A549 (cell line): ENCODE measurements at regions not wholly inside any gene's neighbourhood (a gene's known extent, or its start where the extent isn't known, plus 50 kb on each side); places are given as distances from the start of the nearest gene placed in this dataset.

Experiments
- BHLHE40 ChIP-seq: IDR thresholded peaks from 2 replicates; pipeline ENCODE4 v1.6.1; 2012; ENCODE audit warnings: low read depth, low read length, inconsistent platforms
- CBX8 ChIP-seq: fragments of 200-600 bp; sonication (generic); IDR thresholded peaks from 2 replicates; pipeline ENCODE4 v1.6.1; 2016
- EHMT2 ChIP-seq: fragments of 200-600 bp; sonication (generic); IDR thresholded peaks from 2 replicates; pipeline ENCODE4 v1.6.1; 2016; ENCODE audit warnings: antibody characterized with exemption, low read depth, mild to moderate bottlenecking, moderate library complexity
- MAFK ChIP-seq: fragments of 450-650 bp; IDR thresholded peaks from 2 replicates; pipeline ENCODE4 v1.6.1; 2014; ENCODE audit not compliant: partially characterized antibody
- MYC ChIP-seq: IDR thresholded peaks from 2 replicates; pipeline ENCODE4 v1.6.1; 2012; ENCODE audit warnings: mild to moderate bottlenecking, inconsistent platforms, low read length, improper control_type of control experiment, borderline replicate concordance
- POLR2A ChIP-seq: IDR thresholded peaks from 2 replicates; pipeline ENCODE4 v1.6.1; 2012; ENCODE audit warnings: mild to moderate bottlenecking, low read length
- RAD21 ChIP-seq, 2 experiments: fragments of >200 bp in 1 of 2; sonication (Bioruptor Twin) in 1 of 2; formaldehyde crosslinking in 1 of 2; IDR thresholded peaks in 1 of 2; conservative IDR thresholded peaks in 1 of 2; 2 replicates in 1 of 2; 3 replicates in 1 of 2; pipeline ENCODE4 v1.6.1; 2012 to 2018; ENCODE audit warnings: inconsistent platforms in 1 of 2
- RARB ChIP-seq: fragments of 250-450 bp; sonication (Bioruptor Pico); IDR thresholded peaks from 2 replicates; pipeline ENCODE4 v1.8.0; 2021; ENCODE audit warnings: mild to moderate bottlenecking, moderate library complexity
- TP53 ChIP-seq: fragments of 250-450 bp; sonication (Bioruptor Pico); IDR thresholded peaks from 2 replicates; pipeline ENCODE4 v1.5.0; 2021; ENCODE audit warnings: mild to moderate bottlenecking, moderate library complexity
- ZFP36 ChIP-seq: fragments of 450-650 bp; IDR thresholded peaks from 2 replicates; pipeline ENCODE4 v1.6.1; 2014; ENCODE audit warnings: borderline replicate concordance; ENCODE audit not compliant: partially characterized antibody
- TF ChIP-seq, protein P1 (sequence below): IDR thresholded peaks from 2 replicates; pipeline ENCODE4 v1.6.1; 2012
- TF ChIP-seq, protein P2 (sequence below): fragments of >200 bp; sonication (Bioruptor Twin); formaldehyde crosslinking; IDR thresholded peaks from 3 replicates; pipeline ENCODE4 v1.5.1; 2016
- TF ChIP-seq, protein P3 (sequence below): fragments of 250-450 bp; sonication (Bioruptor Pico); IDR thresholded peaks from 2 replicates; pipeline ENCODE4 v1.5.0; 2021; ENCODE audit warnings: mild to moderate bottlenecking, moderate library complexity, borderline replicate concordance

DNA sequence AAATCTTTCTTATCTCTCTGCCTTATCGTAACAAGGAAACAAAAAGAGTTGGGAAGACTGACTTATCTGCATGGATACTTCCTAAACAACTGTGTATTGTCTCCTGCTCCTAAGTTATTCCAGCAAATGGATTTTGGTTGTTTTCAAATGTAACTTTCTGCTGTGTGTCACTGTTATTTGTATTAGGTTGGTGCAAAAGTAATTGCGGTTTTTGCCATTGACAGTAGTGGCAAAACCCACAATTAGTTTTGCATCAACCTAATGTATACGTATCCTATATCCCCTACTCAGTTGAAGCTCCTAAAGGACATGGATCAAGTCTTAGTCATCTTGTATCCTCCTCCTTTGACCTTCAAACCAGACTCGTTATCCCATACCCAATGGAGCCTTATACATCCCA, 263.4 kb upstream of the GPR101 start:
- TF ChIP-seq, protein P1, sequence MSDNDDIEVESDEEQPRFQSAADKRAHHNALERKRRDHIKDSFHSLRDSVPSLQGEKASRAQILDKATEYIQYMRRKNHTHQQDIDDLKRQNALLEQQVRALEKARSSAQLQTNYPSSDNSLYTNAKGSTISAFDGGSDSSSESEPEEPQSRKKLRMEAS, result no peak
- TF ChIP-seq ZFP36 (no peak), MYC (no peak), RAD21 (conservative IDR thresholded peaks at IDR 0.05 in 1 of 2, IDR thresholded peaks at IDR 0.05 in 1 of 2) (no peak), POLR2A (no peak), EHMT2 (no peak), MAFK (no peak), BHLHE40 (no peak), CBX8 (no peak), TP53 (CRISPR knock-in tag) (no peak), RARB (CRISPR knock-in tag) (no peak)
- TF ChIP-seq, protein P2, sequence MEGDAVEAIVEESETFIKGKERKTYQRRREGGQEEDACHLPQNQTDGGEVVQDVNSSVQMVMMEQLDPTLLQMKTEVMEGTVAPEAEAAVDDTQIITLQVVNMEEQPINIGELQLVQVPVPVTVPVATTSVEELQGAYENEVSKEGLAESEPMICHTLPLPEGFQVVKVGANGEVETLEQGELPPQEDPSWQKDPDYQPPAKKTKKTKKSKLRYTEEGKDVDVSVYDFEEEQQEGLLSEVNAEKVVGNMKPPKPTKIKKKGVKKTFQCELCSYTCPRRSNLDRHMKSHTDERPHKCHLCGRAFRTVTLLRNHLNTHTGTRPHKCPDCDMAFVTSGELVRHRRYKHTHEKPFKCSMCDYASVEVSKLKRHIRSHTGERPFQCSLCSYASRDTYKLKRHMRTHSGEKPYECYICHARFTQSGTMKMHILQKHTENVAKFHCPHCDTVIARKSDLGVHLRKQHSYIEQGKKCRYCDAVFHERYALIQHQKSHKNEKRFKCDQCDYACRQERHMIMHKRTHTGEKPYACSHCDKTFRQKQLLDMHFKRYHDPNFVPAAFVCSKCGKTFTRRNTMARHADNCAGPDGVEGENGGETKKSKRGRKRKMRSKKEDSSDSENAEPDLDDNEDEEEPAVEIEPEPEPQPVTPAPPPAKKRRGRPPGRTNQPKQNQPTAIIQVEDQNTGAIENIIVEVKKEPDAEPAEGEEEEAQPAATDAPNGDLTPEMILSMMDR, result no peak
- TF ChIP-seq, protein P3, sequence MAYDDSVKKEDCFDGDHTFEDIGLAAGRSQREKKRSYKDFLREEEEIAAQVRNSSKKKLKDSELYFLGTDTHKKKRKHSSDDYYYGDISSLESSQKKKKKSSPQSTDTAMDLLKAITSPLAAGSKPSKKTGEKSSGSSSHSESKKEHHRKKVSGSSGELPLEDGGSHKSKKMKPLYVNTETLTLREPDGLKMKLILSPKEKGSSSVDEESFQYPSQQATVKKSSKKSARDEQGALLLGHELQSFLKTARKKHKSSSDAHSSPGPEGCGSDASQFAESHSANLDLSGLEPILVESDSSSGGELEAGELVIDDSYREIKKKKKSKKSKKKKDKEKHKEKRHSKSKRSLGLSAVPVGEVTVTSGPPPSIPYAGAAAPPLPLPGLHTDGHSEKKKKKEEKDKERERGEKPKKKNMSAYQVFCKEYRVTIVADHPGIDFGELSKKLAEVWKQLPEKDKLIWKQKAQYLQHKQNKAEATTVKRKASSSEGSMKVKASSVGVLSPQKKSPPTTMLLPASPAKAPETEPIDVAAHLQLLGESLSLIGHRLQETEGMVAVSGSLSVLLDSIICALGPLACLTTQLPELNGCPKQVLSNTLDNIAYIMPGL (CRISPR knock-in tag), result no peak
